ENCODE measurements at regions not wholly inside any gene's neighbourhood (a gene's known extent, or its start where the extent isn't known, plus 50 kb on each side); places are given as distances from the start of the nearest gene placed in this dataset.

- no peak for DNase-seq
Observed at GRCh38 chr15:29913528-29914135, 91.4 kb upstream of the TJP1 start.

GRCh38 chr15:29911705-29912104 is 89.4 kb upstream of the TJP1 start:
- no peak for DNase-seq

GRCh38 chr15:29910068-29910467 is 87.8 kb upstream of the TJP1 start:
- no peak for DNase-seq

GRCh38 chr15:29904757-29905417 is 82.6 kb upstream of the TJP1 start:
- DNase-seq = no peak

- DNase-seq = no peak
Observed at GRCh38 chr15:29903785-29904464, 81.7 kb upstream of the TJP1 start.

- DNase-seq = no peak
Observed at GRCh38 chr15:29903028-29903427, 80.8 kb upstream of the TJP1 start.

GRCh38 chr15:29900237-29901189 is 78.2 kb upstream of the TJP1 start:
- no peak for DNase-seq

GRCh38 chr15:29896062-29896461 is 73.8 kb upstream of the TJP1 start:
- DNase-seq = no peak

GRCh38 chr15:29891096-29891457 is 68.8 kb upstream of the TJP1 start:
- DNase-seq = no peak

- DNase-seq = no peak
Observed at GRCh38 chr15:29890336-29891095, 68.2 kb upstream of the TJP1 start.

GRCh38 chr15:29889542-29890329 is 67.5 kb upstream of the TJP1 start:
- no peak for DNase-seq

- no peak for DNase-seq
Observed at GRCh38 chr15:29888646-29889045, 66.4 kb upstream of the TJP1 start.

GRCh38 chr15:29887721-29888120 is 65.5 kb upstream of the TJP1 start:
- no peak for DNase-seq

GRCh38 chr15:29885183-29885582 is 62.9 kb upstream of the TJP1 start:
- DNase-seq = no peak

GRCh38 chr15:29883126-29883525 is 60.9 kb upstream of the TJP1 start:
- DNase-seq = no peak

- no peak for DNase-seq
Observed at GRCh38 chr15:29880886-29881285, 58.6 kb upstream of the TJP1 start.

GRCh38 chr15:29880341-29880740 is 58.1 kb upstream of the TJP1 start:
- no peak for DNase-seq

- DNase-seq = no peak
Observed at GRCh38 chr15:29874977-29875376, 52.7 kb upstream of the TJP1 start.

- DNase-seq = no peak
Observed at GRCh38 chr15:29873947-29874411, 51.7 kb upstream of the TJP1 start.

- DNase-seq = no peak
Observed at GRCh38 chr15:29873264-29873663, 51.0 kb upstream of the TJP1 start.

- DNase-seq = no peak
Observed at GRCh38 chr15:29872716-29873115, 50.4 kb upstream of the TJP1 start.

All from suppressor macrophage treated with lipopolysaccharide for 4 hours (primary cell).